SH-SY5Y (cell line): ENCODE measurements at regions not wholly inside any gene's neighbourhood (a gene's known extent, or its start where the extent isn't known, plus 50 kb on each side); places are given as distances from the start of the nearest gene placed in this dataset.

Experiments used
- GATA2 ChIP-seq: IDR thresholded peaks from 2 replicates; pipeline ENCODE4 v1.6.1; 2011; ENCODE audit warnings: mild to moderate bottlenecking, low read depth, low read length
- GATA3 ChIP-seq: IDR thresholded peaks from 2 replicates; pipeline ENCODE4 v1.6.1; 2011; ENCODE audit warnings: low read depth, mild to moderate bottlenecking, low read length, moderate library complexity

GRCh38 chr14:82913396-82913795, 1379.7 kb upstream of the SEL1L start:
- TF ChIP-seq GATA2, result no peak
- TF ChIP-seq GATA3, result no peak

- TF ChIP-seq GATA3 (no peak), GATA2 (no peak)
Observed at GRCh38 chr14:82915381-82915780, 1381.7 kb upstream of the SEL1L start.

DNA sequence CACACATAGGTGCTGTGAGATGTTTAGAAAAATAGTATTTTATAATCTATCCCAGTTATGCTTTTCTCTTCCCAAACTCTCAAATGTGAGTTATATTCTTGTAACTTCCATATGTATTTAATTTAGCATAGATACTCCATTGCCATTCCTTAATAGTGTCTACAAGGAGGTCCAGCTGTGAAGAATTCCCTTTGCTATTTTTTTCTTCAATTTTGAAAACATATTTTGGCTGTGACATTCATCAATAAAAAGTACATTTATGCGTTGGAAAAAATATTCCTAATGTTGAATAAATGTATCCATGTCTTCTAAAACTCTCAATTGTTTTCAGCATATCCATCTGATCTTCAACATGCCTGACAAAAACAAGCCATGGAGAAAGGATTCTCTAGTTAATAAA, 1402.0 kb upstream of the SEL1L start:
- TF ChIP-seq GATA3, result no peak
- no peak for TF ChIP-seq GATA2

GRCh38 chr14:82951171-82951570, 1417.5 kb upstream of the SEL1L start:
- TF ChIP-seq GATA2 (no peak), GATA3 (no peak)

- TF ChIP-seq GATA3, result no peak
- TF ChIP-seq GATA2, result no peak
Observed at GRCh38 chr14:82963756-82964155, 1430.1 kb upstream of the SEL1L start.

DNA sequence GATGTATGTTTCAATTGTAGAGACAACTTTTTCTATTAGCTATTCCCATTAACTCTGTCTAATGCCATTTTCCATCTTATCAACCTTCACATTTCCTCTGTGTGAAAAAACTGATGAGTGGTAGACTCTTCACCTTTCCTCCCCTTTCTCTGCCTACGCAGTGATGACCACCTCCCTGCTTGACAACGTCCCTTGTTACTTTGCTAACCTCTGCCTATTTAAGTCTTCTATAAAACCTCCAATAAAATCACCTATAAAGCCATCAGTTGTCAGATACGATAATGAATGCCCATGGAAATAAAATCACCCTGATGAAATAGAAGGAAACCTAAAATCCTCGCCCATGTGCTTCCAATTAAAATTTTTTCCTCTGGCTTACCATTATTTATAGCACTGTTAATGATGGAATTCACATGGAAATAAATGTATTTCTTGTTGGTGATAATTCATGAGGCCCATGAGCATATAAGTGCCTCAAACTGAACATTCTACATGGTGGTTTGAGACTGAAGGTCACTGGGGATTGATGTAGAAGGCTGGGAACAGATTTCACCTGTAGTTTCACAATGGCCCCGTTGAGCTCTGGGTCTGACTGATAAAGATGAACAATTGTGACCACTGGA, 1454.0 kb upstream of the SEL1L start:
- TF ChIP-seq GATA3, result no peak
- TF ChIP-seq GATA2, result no peak

GRCh38 chr14:82999802-83000201, 1466.1 kb upstream of the SEL1L start:
- TF ChIP-seq GATA3 (no peak), GATA2 (no peak)

- TF ChIP-seq GATA2 (no peak), GATA3 (no peak)
Observed at GRCh38 chr14:83004456-83005006, 1470.9 kb upstream of the SEL1L start.

DNA sequence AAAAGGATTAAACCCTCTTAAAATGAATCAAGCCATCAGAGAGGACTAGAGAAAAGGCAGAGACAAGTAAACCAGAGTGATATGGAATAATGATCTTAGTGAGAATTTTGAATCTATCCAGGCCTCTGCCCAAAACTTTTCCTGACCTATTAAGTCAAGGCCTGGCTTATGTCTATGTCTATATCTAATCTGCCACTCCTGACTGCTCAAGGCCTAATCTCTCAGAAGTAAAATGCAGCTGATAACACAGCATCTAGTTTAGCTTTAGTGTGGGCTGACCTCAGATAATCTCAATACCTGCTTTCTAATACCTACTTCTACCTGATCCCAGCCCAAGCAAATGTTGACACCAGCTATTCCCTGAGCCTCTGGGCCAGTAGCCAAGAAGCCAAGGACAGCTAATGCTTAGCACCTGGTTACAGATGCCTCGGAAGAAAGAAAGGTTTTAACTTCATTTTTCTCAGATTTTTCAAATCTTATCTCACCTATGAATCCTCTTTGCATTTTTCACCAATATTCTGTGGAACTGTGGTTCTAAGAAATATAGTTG, 1472.5 kb upstream of the SEL1L start:
- TF ChIP-seq GATA3 (no peak), GATA2 (no peak)

- no peak for TF ChIP-seq GATA2
Observed at GRCh38 chr14:83007641-83008225, 1474.1 kb upstream of the SEL1L start.

DNA sequence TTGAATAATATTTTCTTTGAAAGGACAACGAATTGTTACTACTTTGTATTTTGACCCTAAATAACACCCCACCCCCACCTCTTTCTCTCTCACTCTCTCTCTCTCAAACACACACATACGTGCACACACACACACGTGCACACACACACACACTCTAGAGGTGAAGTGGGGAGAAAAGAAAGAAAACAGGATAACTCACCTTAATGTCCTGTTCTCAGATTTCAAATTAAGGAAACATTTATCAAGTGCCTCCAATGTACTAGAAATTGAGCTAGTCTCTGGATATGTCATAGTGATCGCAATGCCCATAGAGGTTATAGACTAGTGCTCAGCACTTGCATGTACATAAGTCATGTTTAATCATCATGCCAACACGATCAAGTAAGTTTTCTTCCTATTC, 1483.6 kb upstream of the SEL1L start:
- TF ChIP-seq GATA2 (no peak), GATA3 (no peak)

- TF ChIP-seq GATA3 (no peak), GATA2 (no peak)
Observed at GRCh38 chr14:83019744-83020414, 1486.2 kb upstream of the SEL1L start.

- TF ChIP-seq GATA3, result no peak
- no peak for TF ChIP-seq GATA2
Observed at GRCh38 chr14:83021323-83021722, 1487.7 kb upstream of the SEL1L start.

DNA sequence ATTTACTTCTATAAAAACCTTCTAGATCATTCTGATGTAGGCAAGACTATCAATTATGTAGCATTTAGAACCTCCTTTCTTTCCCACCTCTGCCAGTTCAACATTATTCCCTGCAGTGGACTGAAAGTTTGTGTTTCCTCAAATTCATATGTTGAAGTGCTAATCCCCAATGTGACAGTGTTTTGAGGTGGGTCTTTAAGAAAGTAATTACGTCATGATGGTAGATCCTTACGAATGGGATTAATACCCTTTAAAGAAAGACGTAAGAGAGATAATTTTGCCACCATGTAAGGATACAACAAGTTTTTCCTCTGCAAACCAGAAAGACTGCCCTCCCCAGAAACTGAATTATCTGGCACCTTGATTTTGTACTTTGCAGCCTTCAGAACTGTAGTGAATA, 1489.7 kb upstream of the SEL1L start:
- TF ChIP-seq GATA3 (no peak), GATA2 (no peak)

DNA sequence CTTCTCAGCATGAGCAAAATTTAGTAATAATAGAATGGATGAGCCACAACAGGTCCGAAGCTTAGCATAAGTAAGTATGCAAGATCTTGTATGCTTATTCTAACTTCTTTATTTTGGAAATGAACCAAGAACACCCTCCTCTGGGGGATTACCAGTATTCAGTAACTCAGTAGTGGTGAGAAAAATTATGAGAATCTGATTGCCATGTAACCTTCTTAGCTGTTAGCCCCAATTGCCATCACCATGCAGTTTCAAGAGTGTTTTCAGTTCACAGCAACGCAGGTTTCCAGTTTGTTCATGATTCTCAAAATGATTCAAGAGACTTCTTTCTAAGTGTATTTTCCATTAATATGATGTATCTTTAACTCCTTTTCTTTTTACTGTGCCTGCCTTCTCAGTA, 1507.6 kb upstream of the SEL1L start:
- TF ChIP-seq GATA3 (no peak), GATA2 (no peak)
